Omental fat pad (tissue), 3 donors: ENCODE measurements at regions not wholly inside any gene's neighbourhood (a gene's known extent, or its start where the extent isn't known, plus 50 kb on each side); places are given as distances from the start of the nearest gene placed in this dataset.

Experiments
- ATAC-seq: fragments of 150-250 bp; one replicate; pipeline ENCODE4 v1.9.1; 2016; ENCODE audit warnings: mild to moderate bottlenecking, moderate library complexity; ENCODE audit not compliant: low FRiP score
- DNase-seq: peaks from one replicate; pipeline ENCODE4 v3.0.0-alpha.2; 2019; ENCODE audit warnings: low spot score
- TF ChIP-seq, protein P1 (sequence below), 3 donors: fragments of 450-650 bp; IDR thresholded peaks; one replicate each; pipeline ENCODE4 v1.5.1; 2016 to 2017; ENCODE audit warnings: antibody characterized with exemption in 3 of 3, mild to moderate bottlenecking in 3 of 3, moderate library complexity in 2 of 3

GRCh38 chr18:28816155-28816554, 639.2 kb upstream of the CDH2 start:
- TF ChIP-seq, protein P1, sequence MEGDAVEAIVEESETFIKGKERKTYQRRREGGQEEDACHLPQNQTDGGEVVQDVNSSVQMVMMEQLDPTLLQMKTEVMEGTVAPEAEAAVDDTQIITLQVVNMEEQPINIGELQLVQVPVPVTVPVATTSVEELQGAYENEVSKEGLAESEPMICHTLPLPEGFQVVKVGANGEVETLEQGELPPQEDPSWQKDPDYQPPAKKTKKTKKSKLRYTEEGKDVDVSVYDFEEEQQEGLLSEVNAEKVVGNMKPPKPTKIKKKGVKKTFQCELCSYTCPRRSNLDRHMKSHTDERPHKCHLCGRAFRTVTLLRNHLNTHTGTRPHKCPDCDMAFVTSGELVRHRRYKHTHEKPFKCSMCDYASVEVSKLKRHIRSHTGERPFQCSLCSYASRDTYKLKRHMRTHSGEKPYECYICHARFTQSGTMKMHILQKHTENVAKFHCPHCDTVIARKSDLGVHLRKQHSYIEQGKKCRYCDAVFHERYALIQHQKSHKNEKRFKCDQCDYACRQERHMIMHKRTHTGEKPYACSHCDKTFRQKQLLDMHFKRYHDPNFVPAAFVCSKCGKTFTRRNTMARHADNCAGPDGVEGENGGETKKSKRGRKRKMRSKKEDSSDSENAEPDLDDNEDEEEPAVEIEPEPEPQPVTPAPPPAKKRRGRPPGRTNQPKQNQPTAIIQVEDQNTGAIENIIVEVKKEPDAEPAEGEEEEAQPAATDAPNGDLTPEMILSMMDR (IDR thresholded peaks at IDR 0.05), result no peak
- ATAC-seq, result no peak

GRCh38 chr18:28814365-28814764, 637.4 kb upstream of the CDH2 start:
- TF ChIP-seq, protein P1 (IDR thresholded peaks at IDR 0.05), result no peak

More at GRCh38 chr18:28816155-28816554, 639.2 kb upstream of the CDH2 start:
- DNase-seq, result no peak

GRCh38 chr18:28808373-28808772, 631.4 kb upstream of the CDH2 start:
- TF ChIP-seq, protein P1 (IDR thresholded peaks at IDR 0.05), result no peak
- DNase-seq (no peak), ATAC-seq (no peak)

More at GRCh38 chr18:28814365-28814764, 637.4 kb upstream of the CDH2 start:
- ATAC-seq, result no peak
- no peak for DNase-seq

GRCh38 chr18:28805491-28805890, 628.6 kb upstream of the CDH2 start:
- TF ChIP-seq, protein P1 (IDR thresholded peaks at IDR 0.05), result no peak
- DNase-seq (no peak), ATAC-seq (no peak)

- DNase-seq (no peak), ATAC-seq (no peak)
- TF ChIP-seq, protein P1 (IDR thresholded peaks at IDR 0.05), result no peak
These were observed 627.7 kb upstream of the CDH2 start for GRCh38 chr18:28804512-28805202.

- ATAC-seq (no peak), DNase-seq (no peak)
- TF ChIP-seq, protein P1 (IDR thresholded peaks at IDR 0.05), result no peak
These were observed 625.6 kb upstream of the CDH2 start for GRCh38 chr18:28802546-28802945.

DNA sequence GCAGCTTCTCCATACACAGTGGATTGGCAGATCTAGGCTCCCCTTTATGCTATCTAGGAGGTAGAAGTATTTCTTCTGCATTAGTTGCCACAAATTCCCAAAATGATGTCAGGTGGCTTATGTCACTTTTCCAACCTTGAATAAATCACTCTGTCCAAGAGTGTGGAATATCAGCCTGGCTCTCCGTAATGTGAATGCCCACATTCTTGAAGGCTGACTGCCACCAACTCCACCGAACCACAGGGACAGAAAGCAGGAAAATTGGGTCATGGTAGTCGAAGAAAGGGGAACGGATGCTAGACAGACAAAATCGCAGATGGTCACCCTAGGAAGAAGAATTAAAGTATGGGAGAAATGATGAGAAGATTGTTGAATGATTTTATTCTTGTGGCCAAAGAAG, 624.9 kb upstream of the CDH2 start:
- no peak for ATAC-seq
- DNase-seq, result no peak
- TF ChIP-seq, protein P1 (IDR thresholded peaks at IDR 0.05), result no peak
